ENCODE measurements at regions not wholly inside any gene's neighbourhood (a gene's known extent, or its start where the extent isn't known, plus 50 kb on each side); places are given as distances from the start of the nearest gene placed in this dataset.
A peak's percentile ranks its signal among the peaks of the same experiment; 100 is the strongest.

GRCh38 chr3:18891641-18892040 lies 256.7 kb upstream of the KCNH8 start:
- no TSS peak for BruUV-seq (replicated peaks)
- Mint-ChIP-seq H3K36me3 (ENCODE audit: insufficient read depth, unreplicated experiment) (no peaks in the 10 kb centered on the region), H3K4me1 (ENCODE audit: insufficient read depth, unreplicated experiment) (peaks cover 9% of the 10 kb centered on the region), H3K4me3 (ENCODE audit: unreplicated experiment) (no peak overlapping the region), H3K9me3 (ENCODE audit: unreplicated experiment) (no peaks in the 10 kb centered on the region), H3K27ac (ENCODE audit: low read depth, unreplicated experiment) (no peak overlapping the region), H3K27me3 (ENCODE audit: insufficient read depth, unreplicated experiment) (no peaks in the 10 kb centered on the region)
- intact Hi-C loops (cut with micrococcal nuclease): no loop called here
- ChIA-PET POLR2A (no interaction called here), CTCF (interaction anchor here (0.6 kb wide), 1 partner anchor 77 kb away, joined by 4 read pairs; no protein-coding TSS in a partner anchor)
- DNase-seq (ENCODE audit: unreplicated experiment): no peak
- no peak for TF ChIP-seq CTCF (IDR thresholded peaks at IDR 0.05; ENCODE audit: unreplicated experiment)

GRCh38 chr3:18890449-18890848 lies 257.9 kb upstream of the KCNH8 start:
- H3K9me3 Mint-ChIP-seq (ENCODE audit: unreplicated experiment): no peaks in the 10 kb centered on the region
- CTCF ChIA-PET: interaction anchor here (0.6 to 0.7 kb wide), 2 partner anchors 57 to 101 kb away, joined by 3 read pairs; no protein-coding TSS in a partner anchor
- no TSS peak for BruUV-seq (replicated peaks)
- peaks cover 9% of the 10 kb centered on the region for H3K4me1 Mint-ChIP-seq (ENCODE audit: insufficient read depth, unreplicated experiment)
- peak; percentile 53 for DNase-seq (ENCODE audit: unreplicated experiment)
- no peak for TF ChIP-seq CTCF (IDR thresholded peaks at IDR 0.05; ENCODE audit: unreplicated experiment)
- H3K36me3 Mint-ChIP-seq (ENCODE audit: insufficient read depth, unreplicated experiment): no peaks in the 10 kb centered on the region
- intact Hi-C loops (cut with micrococcal nuclease): no loop called here
- POLR2A ChIA-PET: no interaction called here
- no peak overlapping the region for H3K4me3 Mint-ChIP-seq (ENCODE audit: unreplicated experiment)
- no peaks in the 10 kb centered on the region for H3K27me3 Mint-ChIP-seq (ENCODE audit: insufficient read depth, unreplicated experiment)
- no peak overlapping the region for H3K27ac Mint-ChIP-seq (ENCODE audit: low read depth, unreplicated experiment)

- BruUV-seq (replicated peaks): no TSS peak
- Mint-ChIP-seq H3K9me3 (ENCODE audit: unreplicated experiment) (no peaks in the 10 kb centered on the region), H3K27ac (ENCODE audit: low read depth, unreplicated experiment) (no peak overlapping the region), H3K27me3 (ENCODE audit: insufficient read depth, unreplicated experiment) (no peaks in the 10 kb centered on the region), H3K36me3 (ENCODE audit: insufficient read depth, unreplicated experiment) (no peaks in the 10 kb centered on the region), H3K4me1 (ENCODE audit: insufficient read depth, unreplicated experiment) (peaks cover 9% of the 10 kb centered on the region), H3K4me3 (ENCODE audit: unreplicated experiment) (no peak overlapping the region)
- ChIA-PET CTCF (interaction anchor here (0.6 to 1.6 kb wide), 6 partner anchors 9 to 744 kb away, joined by 3 to 7 read pairs (median 4); no protein-coding TSS in a partner anchor), POLR2A (interaction anchor here (0.7 kb wide), 1 partner anchor 11 kb away, joined by 3 read pairs; no protein-coding TSS in a partner anchor)
- TF ChIP-seq CTCF (IDR thresholded peaks at IDR 0.05; ENCODE audit: unreplicated experiment): no peak
- no peak for DNase-seq (ENCODE audit: unreplicated experiment)
- intact Hi-C loops (cut with micrococcal nuclease): no loop called here
These were observed 259.5 kb upstream of the KCNH8 start for GRCh38 chr3:18888819-18889218.

- no peaks in the 10 kb centered on the region for H3K27me3 Mint-ChIP-seq (ENCODE audit: insufficient read depth, unreplicated experiment)
- intact Hi-C loops (cut with micrococcal nuclease): no loop called here
- no TSS peak for BruUV-seq (replicated peaks)
- no peaks in the 10 kb centered on the region for H3K36me3 Mint-ChIP-seq (ENCODE audit: insufficient read depth, unreplicated experiment)
- TF ChIP-seq CTCF (IDR thresholded peaks at IDR 0.05; ENCODE audit: unreplicated experiment): no peak
- no peak overlapping the region for H3K27ac Mint-ChIP-seq (ENCODE audit: low read depth, unreplicated experiment)
- no peak overlapping the region for H3K4me3 Mint-ChIP-seq (ENCODE audit: unreplicated experiment)
- POLR2A ChIA-PET: interaction anchor here (0.7 kb wide), 2 partner anchors 10 to 12 kb away, joined by 3 read pairs; no protein-coding TSS in a partner anchor
- no peaks in the 10 kb centered on the region for H3K9me3 Mint-ChIP-seq (ENCODE audit: unreplicated experiment)
- peaks cover 9% of the 10 kb centered on the region for H3K4me1 Mint-ChIP-seq (ENCODE audit: insufficient read depth, unreplicated experiment)
- no peak for DNase-seq (ENCODE audit: unreplicated experiment)
- CTCF ChIA-PET: interaction anchor here (1.5 to 1.6 kb wide), 5 partner anchors 9 to 100 kb away, joined by 3 to 7 read pairs (median 4); no protein-coding TSS in a partner anchor
These were observed 259.9 kb upstream of the KCNH8 start for GRCh38 chr3:18888370-18888769.
